PC-9 (cell line): ENCODE measurements at regions not wholly inside any gene's neighbourhood (a gene's known extent, or its start where the extent isn't known, plus 50 kb on each side); places are given as distances from the start of the nearest gene placed in this dataset.

Experiments used
- EZH2 ChIP-seq: fragments of 200-600 bp; sonication (generic); IDR thresholded peaks from 2 replicates; pipeline ENCODE4 v1.8.0; 2017; ENCODE audit warnings: antibody characterized with exemption, low read depth
- TF ChIP-seq, protein P1 (sequence below): fragments of 200-600 bp; sonication (generic); conservative IDR thresholded peaks from 2 replicates; pipeline ENCODE4 v1.6.1; 2017; ENCODE audit warnings: mixed run types, antibody characterized with exemption, mild to moderate bottlenecking, moderate library complexity

- TF ChIP-seq, protein P1, sequence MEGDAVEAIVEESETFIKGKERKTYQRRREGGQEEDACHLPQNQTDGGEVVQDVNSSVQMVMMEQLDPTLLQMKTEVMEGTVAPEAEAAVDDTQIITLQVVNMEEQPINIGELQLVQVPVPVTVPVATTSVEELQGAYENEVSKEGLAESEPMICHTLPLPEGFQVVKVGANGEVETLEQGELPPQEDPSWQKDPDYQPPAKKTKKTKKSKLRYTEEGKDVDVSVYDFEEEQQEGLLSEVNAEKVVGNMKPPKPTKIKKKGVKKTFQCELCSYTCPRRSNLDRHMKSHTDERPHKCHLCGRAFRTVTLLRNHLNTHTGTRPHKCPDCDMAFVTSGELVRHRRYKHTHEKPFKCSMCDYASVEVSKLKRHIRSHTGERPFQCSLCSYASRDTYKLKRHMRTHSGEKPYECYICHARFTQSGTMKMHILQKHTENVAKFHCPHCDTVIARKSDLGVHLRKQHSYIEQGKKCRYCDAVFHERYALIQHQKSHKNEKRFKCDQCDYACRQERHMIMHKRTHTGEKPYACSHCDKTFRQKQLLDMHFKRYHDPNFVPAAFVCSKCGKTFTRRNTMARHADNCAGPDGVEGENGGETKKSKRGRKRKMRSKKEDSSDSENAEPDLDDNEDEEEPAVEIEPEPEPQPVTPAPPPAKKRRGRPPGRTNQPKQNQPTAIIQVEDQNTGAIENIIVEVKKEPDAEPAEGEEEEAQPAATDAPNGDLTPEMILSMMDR = no peak
- TF ChIP-seq EZH2 = no peak
Observed at GRCh38 chr5:88094403-88094802, 174.2 kb downstream of the TMEM161B start.
